HG03457 (cell line): ENCODE measurements at regions not wholly inside any gene's neighbourhood (a gene's known extent, or its start where the extent isn't known, plus 50 kb on each side); places are given as distances from the start of the nearest gene placed in this dataset.

ENCODE experiments used
- ATAC-seq: cut with Tn5 transposase; IDR thresholded peaks from one replicate; pipeline ENCODE4 v1.9.1; 2021; ENCODE audit warnings: moderate number of reproducible peaks; ENCODE audit not compliant: unreplicated experiment

DNA sequence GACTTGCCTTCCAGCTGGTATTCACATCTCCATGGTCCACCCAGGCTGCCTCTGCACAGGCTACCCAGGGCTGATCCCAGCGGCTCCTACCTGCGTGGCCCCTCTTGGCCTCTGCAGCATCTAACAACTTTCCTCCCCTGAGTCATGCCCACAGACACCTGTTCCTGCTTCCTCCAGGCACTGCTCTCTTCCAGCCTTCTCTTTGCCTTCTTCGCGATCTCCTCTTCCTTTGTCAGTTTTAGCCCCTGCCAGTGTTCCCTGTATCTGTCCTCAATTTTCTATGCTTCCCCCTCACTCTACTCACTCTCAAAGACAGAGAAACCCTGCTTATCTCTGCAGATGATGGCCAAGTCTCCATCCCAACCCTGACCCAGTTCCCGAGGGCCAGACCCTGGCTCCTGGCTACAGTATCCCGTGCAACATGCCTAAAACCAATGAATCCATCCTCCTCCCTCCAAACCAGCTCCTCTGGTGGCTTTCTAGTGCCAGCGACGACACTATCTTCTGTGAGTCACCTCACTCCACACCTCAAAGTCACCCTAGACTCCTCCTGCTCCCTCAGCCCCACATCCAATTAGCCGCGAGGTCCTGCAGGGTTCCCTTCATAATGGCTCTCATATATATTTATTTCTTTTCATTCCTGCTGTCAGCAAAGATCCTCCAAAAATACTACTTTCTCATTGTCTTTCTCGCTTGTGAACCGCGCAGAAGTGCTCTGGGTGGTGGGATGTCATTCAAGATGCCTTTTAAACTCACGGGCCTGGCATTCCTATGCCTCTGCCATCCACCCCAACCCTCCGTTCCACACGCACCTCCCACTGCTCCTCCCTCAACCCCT is 259.2 kb downstream of the TOMM20 start:
- ATAC-seq: no peak

DNA sequence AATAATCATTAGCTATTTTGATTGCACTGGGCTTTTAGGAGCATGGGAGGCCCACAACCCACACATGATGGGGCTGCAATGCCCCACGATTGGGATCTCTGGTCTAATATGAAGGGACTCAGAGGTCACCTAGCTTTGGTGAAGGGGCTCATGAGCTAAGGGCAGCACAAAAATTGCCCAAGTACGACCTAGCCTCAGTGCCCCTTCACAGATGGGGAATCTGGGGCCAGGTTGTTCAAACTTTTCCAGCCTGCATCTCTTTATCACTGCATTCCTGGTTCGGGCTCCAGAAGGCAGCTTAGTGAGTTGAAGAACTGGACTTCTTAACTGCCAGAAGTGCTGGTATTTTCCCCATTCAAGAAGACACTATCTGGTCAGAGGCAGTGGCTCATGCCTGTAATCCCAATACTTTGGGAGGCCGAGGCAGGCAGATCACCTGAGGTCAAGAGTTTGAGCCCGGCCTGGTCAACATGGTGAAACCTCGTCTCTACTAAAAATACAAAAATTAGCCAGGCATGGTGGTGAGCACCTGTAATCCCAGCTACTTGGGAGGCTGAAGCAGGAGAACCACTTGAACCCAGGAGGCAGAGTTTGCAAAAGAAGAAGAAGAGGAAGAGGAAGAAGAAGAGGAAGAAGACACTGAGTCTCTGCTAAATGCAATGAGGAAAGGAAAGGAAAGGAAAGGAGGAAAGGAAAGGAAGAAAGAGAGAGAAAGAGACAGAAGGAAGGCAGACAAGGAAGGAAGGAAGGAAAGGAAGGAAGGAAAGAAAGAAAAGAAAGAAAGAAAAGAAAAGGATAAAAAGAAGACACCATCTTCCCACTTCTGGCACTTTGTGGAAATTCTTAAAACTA is 258.5 kb upstream of the IRF2BP2 start:
- ATAC-seq: no peak

DNA sequence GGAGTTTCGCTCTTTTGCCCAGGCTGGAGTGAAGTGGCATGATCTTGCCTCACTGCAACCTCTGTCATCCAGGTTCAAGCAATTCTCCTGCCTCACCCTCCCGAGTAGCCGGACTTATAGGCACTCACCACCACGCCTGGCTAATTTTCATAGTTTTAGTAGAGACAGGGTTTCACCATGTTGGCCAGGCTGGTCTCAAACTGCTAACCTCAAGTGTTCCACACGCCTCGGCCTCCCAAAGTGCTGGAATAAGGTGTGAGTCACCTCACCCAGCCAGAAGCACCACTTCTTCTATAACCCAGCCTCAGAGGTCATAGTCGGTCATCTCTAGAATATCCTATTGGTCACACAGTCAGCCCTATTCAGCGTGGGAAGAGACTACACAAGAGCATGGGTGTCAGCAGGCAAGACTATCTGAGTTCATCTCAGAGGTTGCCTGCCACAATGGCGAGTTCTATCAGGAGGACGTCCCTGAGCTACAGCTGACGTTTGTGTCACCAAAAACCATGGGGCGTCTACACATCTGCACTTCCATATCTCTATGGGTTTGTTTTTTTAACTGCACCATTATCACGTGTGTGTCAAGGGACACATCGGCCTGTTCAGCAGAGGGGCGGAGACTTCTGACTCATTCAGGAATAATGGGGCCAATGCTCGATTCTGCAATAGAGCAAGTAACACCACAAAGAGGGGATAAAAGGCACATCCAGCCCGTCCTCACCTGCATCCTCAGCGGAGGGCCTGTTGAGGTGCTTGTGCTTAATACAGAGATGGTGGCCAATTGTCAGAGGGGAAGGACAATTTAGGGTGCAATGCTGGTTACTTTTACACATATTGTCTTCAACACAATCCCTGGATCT is 256.3 kb upstream of the IRF2BP2 start:
- no peak for ATAC-seq

DNA sequence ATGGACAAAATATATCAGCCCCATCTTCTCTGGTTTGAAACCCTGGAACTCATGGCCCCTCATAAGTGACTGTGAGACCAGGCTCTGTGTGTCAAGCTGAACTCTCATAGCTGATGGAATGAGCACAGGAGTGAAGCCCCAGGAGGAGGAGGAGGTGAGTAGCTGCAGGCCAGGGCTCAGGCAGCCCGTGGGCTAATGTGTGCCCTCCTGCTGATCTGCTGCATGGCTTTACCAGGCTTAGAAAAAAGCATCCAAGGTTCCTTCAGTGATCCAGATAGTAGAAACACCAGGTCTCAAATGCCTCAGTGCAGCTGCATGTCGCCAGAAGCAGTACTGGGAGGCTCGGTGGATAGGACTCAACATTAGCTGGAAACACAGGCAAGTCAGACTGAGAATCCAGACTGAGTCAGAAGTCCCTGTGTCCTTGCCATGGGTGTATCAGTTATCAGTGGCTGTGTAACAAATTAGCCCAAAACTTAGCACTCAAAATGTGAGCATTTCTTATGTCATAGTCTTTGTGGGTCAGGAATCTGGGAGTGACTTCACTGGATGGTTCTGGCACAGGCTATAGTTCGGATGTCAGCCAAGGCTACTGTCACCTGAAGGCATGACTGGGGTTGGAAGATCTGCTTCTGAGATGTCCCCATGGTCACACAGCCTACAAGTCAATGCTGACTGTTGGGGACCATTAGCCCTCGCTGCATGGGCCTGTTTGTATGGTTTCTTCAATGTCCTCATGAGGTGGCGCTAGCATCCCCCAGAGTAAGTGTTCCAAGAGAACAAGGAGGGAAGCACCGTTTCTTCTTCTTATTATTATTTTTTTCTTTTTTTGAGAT is 255.4 kb upstream of the IRF2BP2 start:
- no peak for ATAC-seq

DNA sequence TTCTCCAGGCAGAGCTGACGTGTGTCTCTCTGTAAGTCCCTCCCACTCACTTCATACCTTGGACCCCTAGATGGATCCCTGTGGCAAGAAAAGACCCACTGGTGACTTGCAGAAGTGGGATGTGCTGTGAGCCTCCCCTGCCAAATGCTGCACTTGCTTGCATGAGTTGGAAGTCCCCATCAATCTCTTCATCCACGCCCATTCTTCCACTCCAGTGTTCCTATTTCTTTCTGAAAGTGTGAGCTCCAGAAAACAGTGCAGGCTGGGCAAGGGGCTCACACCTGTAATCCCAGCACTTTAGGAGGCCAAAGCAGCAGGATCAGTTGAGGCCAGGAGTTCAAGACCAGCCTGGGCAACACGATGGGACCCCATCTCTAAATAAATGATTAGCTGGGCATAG is 254.1 kb upstream of the IRF2BP2 start:
- ATAC-seq: no peak

DNA sequence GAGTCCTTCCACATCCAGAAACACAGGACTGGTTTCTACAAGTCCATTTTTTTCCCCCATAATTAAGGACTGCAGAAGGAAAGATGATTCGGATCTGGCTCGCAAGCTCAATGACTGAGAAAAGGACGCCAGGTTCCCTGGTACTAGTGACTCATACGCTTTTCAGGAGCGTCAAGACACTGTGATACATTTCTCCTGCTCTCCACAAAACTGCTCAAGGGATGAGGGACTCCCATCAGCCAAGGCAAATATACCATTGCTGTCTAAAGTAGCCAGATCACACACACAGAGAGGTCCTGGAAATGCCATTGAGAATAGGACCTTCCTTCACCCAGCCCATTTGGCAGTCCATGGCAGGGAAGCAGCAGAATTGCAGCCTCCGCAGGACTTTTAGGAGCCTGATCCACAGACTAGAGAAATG is 253.6 kb upstream of the IRF2BP2 start:
- ATAC-seq: no peak

DNA sequence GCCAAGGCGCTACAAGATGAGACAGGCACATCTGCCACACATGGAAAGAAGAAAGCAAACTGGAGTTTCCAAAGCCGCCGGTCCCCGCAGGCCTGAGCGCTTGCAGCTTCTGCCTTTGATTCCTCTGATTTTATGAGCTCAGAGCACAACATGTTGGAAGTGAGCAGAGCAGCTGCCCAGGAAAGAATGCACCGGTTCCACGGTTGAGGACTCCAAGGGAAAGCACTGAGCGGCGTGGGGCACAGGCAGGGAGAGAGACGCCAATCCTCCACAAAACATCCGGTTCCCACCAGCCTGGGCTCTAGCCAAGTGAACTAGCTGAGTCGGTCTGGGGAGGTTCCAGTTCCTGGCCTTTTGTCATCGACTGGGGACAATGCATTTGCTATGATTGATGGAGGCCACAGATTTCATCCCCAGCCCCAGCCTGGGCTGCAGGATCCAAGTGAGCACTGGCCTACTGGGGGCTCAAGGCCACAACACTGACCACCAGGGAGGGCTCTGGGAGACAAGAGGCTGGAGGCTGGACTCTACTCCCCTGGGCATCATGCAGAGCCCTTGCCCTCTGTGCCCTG is 253.1 kb upstream of the IRF2BP2 start:
- no peak for ATAC-seq

DNA sequence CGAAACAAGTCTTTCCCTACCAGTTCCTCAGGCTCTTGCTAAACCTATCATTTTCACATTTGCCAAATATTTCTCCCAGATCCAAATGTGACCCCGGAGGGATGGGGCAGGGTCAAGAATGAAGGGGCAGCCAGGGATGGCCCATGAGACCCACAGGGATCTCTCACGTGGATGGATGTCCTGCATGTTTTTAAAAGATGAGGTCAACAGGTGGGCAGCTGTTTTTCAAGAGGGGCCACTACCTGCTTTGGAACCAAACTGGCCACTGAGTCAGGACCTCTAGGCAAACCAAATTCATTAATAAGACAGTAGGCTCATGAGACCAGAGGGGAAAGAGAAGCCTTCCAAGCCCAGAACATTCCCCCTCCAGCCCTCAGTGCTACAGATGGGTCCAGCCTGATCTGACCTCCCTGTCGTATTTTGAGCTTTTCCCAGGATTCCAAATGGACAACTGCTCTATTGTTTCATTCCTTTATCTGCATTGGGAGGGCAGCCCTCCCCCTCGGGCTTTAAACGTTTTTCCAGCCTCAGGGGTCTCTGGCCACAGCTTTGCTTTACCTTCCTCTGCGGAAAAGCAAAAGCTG is 252.5 kb upstream of the IRF2BP2 start:
- no peak for ATAC-seq

DNA sequence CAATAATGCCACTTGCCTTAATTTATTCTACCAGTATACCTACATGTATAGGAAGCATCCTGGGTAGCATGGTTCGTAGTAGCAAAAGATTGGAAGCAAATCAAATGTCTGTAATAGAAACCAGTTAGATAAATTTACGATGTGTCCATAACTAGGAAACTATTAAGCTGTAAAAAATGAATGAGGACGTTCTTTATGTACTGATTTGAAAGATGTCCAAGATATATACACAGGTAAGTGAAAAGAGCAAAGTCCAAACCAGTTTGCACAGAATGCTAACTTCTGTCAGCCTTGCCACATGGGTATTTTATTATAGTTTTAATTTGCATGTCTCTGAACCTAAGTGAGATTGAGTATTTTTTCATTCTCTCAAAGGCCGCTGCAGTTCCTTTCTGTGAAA is 251.8 kb upstream of the IRF2BP2 start:
- ATAC-seq: no peak

DNA sequence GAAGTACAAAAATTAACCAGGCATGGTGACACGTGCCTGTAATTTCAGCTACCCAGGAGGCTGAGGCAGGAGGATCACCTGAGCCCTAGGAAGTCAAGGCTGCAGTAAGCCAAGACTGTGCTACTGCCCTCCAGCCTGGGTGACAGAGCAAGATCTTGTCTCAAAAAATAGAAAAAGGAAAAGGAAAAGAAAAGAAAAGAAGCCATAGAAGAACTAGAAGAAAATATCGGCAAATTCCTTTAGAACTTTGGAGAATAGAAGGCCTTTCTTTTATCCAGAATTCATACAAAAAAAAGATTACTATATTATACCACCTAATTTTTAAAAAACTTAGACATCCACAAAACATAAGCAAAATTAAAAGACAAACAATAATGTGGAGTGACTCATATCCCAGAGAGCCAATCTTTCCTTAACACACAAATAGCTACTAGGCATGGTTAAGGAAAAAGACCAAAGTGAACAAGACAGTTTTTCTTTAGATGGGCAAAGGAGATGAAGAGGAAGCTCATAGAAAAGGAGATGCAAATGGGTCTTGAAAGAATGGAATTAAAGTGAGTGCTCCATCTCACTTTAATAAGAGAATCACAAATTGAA is 251.1 kb upstream of the IRF2BP2 start:
- ATAC-seq: no peak

DNA sequence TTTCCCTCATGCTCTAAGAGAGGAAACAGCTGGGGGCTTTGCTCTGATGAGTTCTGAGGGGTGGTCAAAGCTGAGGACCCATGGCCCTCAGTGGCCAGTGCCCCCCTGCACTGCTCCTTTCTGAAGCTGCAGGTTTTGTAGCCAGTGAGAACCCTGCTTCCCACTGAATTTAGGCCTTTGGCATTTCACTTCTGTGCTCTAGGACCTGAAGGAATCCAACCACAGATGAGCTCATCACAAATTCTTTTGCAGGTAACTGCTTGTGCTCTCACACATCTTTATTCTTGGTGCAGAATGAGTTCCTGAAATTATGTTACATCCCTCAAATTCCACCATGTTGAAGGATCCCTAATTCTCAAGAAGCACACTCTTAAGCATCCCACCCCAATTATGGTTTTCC is 248.7 kb upstream of the IRF2BP2 start:
- no peak for ATAC-seq

DNA sequence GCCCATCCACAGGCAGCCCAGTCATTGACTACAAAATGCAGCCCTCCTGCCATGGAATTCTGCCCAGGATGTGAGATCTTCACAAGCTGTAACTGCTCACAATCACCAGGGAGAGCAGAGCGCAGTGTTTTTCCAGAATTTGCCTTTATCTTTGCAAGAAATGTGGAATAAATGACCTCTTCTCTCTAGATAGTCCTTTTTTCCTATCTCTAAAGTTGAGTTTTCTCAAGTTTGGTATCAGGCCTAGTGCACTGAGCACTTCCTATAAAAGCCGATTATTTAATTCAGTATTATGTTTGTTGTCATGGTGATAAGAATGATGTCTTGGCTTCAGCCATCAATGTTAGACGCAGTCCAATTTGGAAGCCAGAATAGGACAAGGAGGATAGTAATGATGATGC is 246.9 kb upstream of the IRF2BP2 start:
- no peak for ATAC-seq

DNA sequence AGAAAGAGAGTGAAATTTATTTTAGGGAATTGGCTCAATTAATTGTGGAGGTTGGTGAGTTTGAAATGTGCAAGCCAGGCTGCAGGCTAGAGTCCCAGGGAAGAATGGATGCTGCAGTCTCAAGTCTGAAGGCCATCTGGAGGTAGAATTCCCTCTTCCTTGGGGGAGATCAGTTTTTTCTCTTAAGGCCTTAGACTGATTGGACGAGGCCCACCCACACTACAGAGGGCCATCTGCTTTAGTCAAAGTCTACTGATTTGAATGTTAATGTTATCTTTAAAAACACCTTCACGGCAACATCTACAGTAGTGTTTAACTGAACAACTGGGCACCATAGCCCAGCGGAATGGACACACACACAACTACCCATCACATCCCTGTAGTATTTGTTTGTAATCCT is 245.9 kb upstream of the IRF2BP2 start:
- ATAC-seq: no peak

DNA sequence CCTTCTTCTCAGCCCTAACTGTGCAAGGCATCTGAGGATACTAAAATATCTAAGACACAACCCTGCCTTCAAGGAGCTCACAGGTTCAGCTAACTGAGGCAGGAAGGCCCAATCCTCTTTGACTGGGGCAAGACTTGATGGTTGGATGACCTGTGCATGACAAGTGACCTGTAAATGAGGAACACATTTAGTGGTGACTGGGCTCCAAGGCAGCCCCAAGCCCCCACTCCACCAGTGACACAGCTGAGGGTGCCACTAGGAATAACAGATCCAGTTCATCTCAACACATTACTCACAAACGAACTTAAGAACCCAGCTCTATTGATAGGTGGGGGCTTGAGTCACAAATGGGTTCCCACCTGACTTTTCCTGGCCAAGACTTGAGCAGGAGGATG is 244.7 kb upstream of the IRF2BP2 start:
- ATAC-seq: no peak

DNA sequence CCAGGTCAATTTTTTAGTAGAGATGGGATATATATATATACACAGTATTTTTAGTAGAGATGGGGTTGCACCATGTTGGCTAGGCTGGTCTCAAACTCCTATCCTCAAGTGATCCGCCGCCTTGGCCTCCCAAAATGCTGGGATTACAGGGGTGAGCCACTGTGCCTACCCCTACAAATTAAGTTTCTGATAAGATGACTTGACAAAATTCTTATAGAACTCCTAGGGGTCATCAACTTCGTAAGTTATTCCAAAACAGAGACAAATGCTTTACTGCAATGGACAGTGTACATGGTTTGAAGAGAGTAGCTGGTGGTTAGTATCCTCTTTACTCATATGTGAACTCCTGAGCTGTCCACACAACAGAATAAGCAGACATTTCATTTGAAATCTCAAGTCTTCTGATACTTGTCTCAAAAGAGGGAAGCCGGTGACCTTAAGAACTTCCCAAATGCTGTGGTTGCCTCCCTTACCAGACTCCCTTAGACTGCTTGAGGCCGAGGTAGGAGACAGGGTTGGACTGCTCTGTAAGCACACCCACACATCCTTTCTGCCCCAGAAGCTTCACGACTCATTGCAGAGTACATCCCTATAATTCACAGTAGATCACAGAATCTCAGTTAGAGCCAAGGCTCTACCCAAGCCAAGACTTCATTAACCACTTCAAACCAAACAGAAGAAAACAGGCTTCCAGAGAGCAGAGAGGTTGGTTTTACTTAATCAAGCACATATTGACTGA is 244.1 kb upstream of the IRF2BP2 start:
- no peak for ATAC-seq

DNA sequence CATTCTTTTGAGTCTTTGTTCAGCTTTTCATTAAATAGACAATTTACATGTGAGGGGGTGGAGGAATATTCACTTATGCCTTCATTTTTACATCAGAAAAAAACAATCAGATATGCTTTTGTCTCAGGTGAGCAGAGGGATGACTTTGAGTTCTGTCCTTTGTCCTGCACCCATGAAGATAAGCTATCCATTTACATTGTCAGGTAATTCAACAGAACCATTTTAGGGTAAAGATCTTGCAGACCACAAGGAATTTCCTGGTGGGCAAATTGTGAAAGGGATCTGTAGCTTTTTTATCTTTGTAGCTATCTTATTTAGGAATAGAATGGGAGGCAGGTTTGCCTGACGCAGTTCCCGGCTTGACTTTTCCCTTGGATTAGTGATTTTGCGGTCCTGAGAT is 242.7 kb upstream of the IRF2BP2 start:
- no peak for ATAC-seq

DNA sequence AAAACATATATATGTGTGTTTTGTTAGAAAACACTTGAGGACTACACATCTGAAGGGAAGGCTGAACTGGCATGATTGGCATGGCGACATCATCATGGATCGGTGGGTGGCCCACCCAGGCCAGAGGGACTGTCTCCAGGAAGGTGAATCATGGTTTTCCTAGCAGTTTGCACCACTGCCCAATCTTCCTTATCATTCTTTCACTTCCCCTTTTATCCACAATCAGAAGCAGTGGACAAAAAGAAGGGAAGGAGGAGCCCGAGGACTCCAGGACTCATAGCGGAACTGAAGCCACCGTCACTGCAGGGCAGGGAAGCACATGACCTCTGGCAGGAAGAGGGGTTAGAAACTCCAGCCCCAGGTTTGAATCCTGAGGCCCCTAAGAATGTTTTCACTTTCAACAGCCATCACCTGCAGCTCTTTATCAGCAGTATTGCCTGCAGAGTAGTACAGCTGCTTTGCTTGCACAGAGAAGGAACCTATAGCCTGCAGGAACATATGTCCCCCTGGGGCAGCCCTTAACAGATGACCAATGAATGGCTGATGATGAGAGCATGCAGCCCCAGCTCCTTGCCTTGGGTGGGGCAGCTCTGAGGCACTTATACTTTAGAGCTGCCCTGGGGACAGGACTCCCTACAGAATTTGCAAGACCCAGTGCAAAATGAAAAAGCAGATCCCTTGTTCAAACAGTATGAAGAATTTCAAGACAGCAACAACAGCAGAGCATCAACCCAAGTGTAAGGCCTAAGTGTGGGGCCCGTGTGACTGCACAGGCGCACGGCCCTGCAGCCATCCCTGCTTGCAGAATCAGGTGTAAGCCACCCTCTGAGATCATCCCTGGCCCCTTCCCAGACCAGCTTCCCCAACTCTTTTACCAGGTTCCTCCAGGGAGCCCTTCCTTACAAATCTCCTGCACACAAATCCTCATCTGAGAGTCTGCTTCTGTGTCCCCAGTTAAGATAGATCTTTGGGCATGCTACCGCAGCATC is 241.8 kb upstream of the IRF2BP2 start:
- ATAC-seq: no peak
